WTC11 (cell line): ENCODE measurements at regions not wholly inside any gene's neighbourhood (a gene's known extent, or its start where the extent isn't known, plus 50 kb on each side); places are given as distances from the start of the nearest gene placed in this dataset.

ENCODE experiments used
- ATAC-seq: fragments of 200-7000 bp; cut with Tn5 transposase; 2 replicates; pipeline ENCODE4 v1.10.0; 2021; ENCODE audit warnings: mild to moderate bottlenecking, moderate library complexity
- CTCF ChIA-PET: fragments of 300-600 bp; sonication (Branson Sonifier 250); formaldehyde crosslinking; loops from one replicate; lab custom pipeline; 2021; ENCODE audit warnings: antibody characterized with exemption; lab: Charles Lee
- POLR2A ChIA-PET: fragments of 350-600 bp; sonication (Branson Sonifier 250); formaldehyde crosslinking; loops from one replicate; lab custom pipeline; 2021; ENCODE audit warnings: antibody characterized with exemption; lab: Charles Lee
- DNase-seq: peaks from one replicate; pipeline ENCODE4 v3.0.0; 2021; ENCODE audit warnings: low spot score
- H3K27ac Mint-ChIP-seq: 2 replicates; pipeline ENCODE4 v1.8.0; 2021; ENCODE audit warnings: mixed read lengths
- H3K27me3 Mint-ChIP-seq: 2 replicates; pipeline ENCODE4 v1.8.0; 2021; ENCODE audit warnings: low read depth, mild to moderate bottlenecking, moderate library complexity, mixed read lengths
- H3K36me3 Mint-ChIP-seq: 2 replicates; pipeline ENCODE4 v1.8.0; 2021; ENCODE audit warnings: mixed read lengths
- H3K4me1 Mint-ChIP-seq: 2 replicates; pipeline ENCODE4 v1.8.0; 2022; ENCODE audit warnings: mixed read lengths
- H3K4me3 Mint-ChIP-seq: 2 replicates; pipeline ENCODE4 v1.8.0; 2021; ENCODE audit warnings: mild to moderate bottlenecking, moderate library complexity, mixed read lengths
- H3K9me3 Mint-ChIP-seq: 2 replicates; pipeline ENCODE4 v1.8.0; 2021; ENCODE audit warnings: mixed read lengths
- CREM ChIP-seq: sonication (generic); formaldehyde crosslinking; IDR thresholded peaks from 2 replicates; pipeline ENCODE4 v1.8.1; 2022; ENCODE audit warnings: mild to moderate bottlenecking, missing genetic modification reagents, moderate library complexity
- ELF4 ChIP-seq: sonication (generic); formaldehyde crosslinking; IDR thresholded peaks from 2 replicates; pipeline ENCODE4 v1.8.1; 2022; ENCODE audit warnings: low read depth, mild to moderate bottlenecking, moderate library complexity, missing genetic modification reagents
- EMX1 ChIP-seq: fragments of 250-450 bp; sonication (Bioruptor Pico); IDR thresholded peaks from 2 replicates; pipeline ENCODE4 v1.8.0; 2021; ENCODE audit warnings: mild to moderate bottlenecking
- ESRRA ChIP-seq: sonication (generic); formaldehyde crosslinking; IDR thresholded peaks from 2 replicates; pipeline ENCODE4 v1.8.1; 2022; ENCODE audit warnings: mild to moderate bottlenecking, missing genetic modification reagents, borderline replicate concordance
- FOXJ3 ChIP-seq: sonication (generic); formaldehyde crosslinking; IDR thresholded peaks from 2 replicates; pipeline ENCODE4 v1.9.0; 2021; ENCODE audit warnings: missing genetic modification reagents, mild to moderate bottlenecking, borderline replicate concordance
- FOXK1 ChIP-seq: sonication (generic); formaldehyde crosslinking; IDR thresholded peaks from 2 replicates; pipeline ENCODE4 v1.8.0; 2022; ENCODE audit warnings: mild to moderate bottlenecking, moderate library complexity, missing genetic modification reagents
- GABPB1 ChIP-seq: sonication (generic); formaldehyde crosslinking; IDR thresholded peaks from 2 replicates; pipeline ENCODE4 v1.8.1; 2023; ENCODE audit warnings: mild to moderate bottlenecking, missing genetic modification reagents
- HMGXB4 ChIP-seq: sonication (generic); formaldehyde crosslinking; IDR thresholded peaks from 2 replicates; pipeline ENCODE4 v1.8.1; 2023; ENCODE audit warnings: mild to moderate bottlenecking, moderate library complexity, missing genetic modification reagents
- IRF2 ChIP-seq: sonication (generic); formaldehyde crosslinking; IDR thresholded peaks from 2 replicates; pipeline ENCODE4 v1.8.0; 2022; ENCODE audit warnings: low read depth, missing genetic modification reagents, borderline replicate concordance
- MYBL2 ChIP-seq: sonication (generic); formaldehyde crosslinking; IDR thresholded peaks from 2 replicates; pipeline ENCODE4 v1.8.1; 2023; ENCODE audit warnings: mild to moderate bottlenecking, moderate library complexity, missing genetic modification reagents
- NFE2L1 ChIP-seq: sonication (generic); formaldehyde crosslinking; IDR thresholded peaks from 2 replicates; pipeline ENCODE4 v1.8.1; 2023; ENCODE audit warnings: missing genetic modification reagents
- OVOL2 ChIP-seq: fragments of 250-450 bp; sonication (Bioruptor Pico); IDR thresholded peaks from 2 replicates; pipeline ENCODE4 v1.9.0; 2021; ENCODE audit warnings: mild to moderate bottlenecking, borderline replicate concordance
- PRDM15 ChIP-seq: sonication (generic); formaldehyde crosslinking; IDR thresholded peaks from 2 replicates; pipeline ENCODE4 v1.8.0; 2022; ENCODE audit warnings: missing genetic modification reagents
- RORB ChIP-seq: fragments of 250-450 bp; sonication (Bioruptor Pico); IDR thresholded peaks from 2 replicates; pipeline ENCODE4 v1.9.0; 2021; ENCODE audit warnings: mild to moderate bottlenecking
- SMAD4 ChIP-seq: sonication (generic); formaldehyde crosslinking; IDR thresholded peaks from 2 replicates; pipeline ENCODE4 v1.8.0; 2022; ENCODE audit warnings: mild to moderate bottlenecking, missing genetic modification reagents
- STAT6 ChIP-seq: sonication (generic); formaldehyde crosslinking; conservative IDR thresholded peaks from 2 replicates; pipeline ENCODE4 v1.8.1; 2023; ENCODE audit warnings: mild to moderate bottlenecking, low read depth, missing genetic modification reagents, moderate library complexity
- TEAD1 ChIP-seq: sonication (generic); formaldehyde crosslinking; IDR thresholded peaks from 2 replicates; pipeline ENCODE4 v1.8.0; 2022; ENCODE audit warnings: mild to moderate bottlenecking, missing genetic modification reagents
- TEAD4 ChIP-seq: sonication (generic); formaldehyde crosslinking; IDR thresholded peaks from 2 replicates; pipeline ENCODE4 v1.8.0; 2022; ENCODE audit warnings: mild to moderate bottlenecking, missing genetic modification reagents
- ZMAT4 ChIP-seq: fragments of 250-450 bp; sonication (Bioruptor Pico); IDR thresholded peaks from 2 replicates; pipeline ENCODE4 v1.9.0; 2021; ENCODE audit warnings: mild to moderate bottlenecking
- ZNF138 ChIP-seq: sonication (generic); formaldehyde crosslinking; conservative IDR thresholded peaks from 2 replicates; pipeline ENCODE4 v1.8.1; 2022; ENCODE audit warnings: mild to moderate bottlenecking, moderate library complexity, missing genetic modification reagents
- ZNF263 ChIP-seq: sonication (generic); formaldehyde crosslinking; IDR thresholded peaks from 2 replicates; pipeline ENCODE4 v1.8.1; 2022; ENCODE audit warnings: low read depth, mild to moderate bottlenecking, moderate library complexity, missing genetic modification reagents
- ZNF317 ChIP-seq: sonication (generic); formaldehyde crosslinking; IDR thresholded peaks from 2 replicates; pipeline ENCODE4 v1.8.1; 2023; ENCODE audit warnings: low read depth, mild to moderate bottlenecking, moderate library complexity, missing genetic modification reagents, borderline replicate concordance
- ZNF671 ChIP-seq: fragments of 250-450 bp; sonication (Bioruptor Pico); IDR thresholded peaks from 2 replicates; pipeline ENCODE4 v1.8.0; 2021; ENCODE audit warnings: mild to moderate bottlenecking

GRCh38 chr7:25586513-25586912, 358.2 kb upstream of the NPVF start:
- peaks cover 10% of the 10 kb centered on the region for H3K4me1 Mint-ChIP-seq

GRCh38 chr7:25594122-25594521, 365.8 kb upstream of the NPVF start:
- ATAC-seq (no peak), DNase-seq (no peak)
- Mint-ChIP-seq H3K9me3 (no peaks in the 10 kb centered on the region), H3K4me3 (no peak overlapping the region), H3K27me3 (no peaks in the 10 kb centered on the region; the same call in none of the 2 replicates), H3K27ac (no peak overlapping the region), H3K4me1 (no peaks in the 10 kb centered on the region; the same call in 1 of the 2 replicates), H3K36me3 (no peaks in the 10 kb centered on the region)
- CTCF ChIA-PET = interaction anchor here (1.3 kb wide), 1 partner anchor 25 kb away, joined by 4 read pairs; no protein-coding TSS in a partner anchor
- no peak for TF ChIP-seq ZNF671 (CRISPR knock-in tag)
- TF ChIP-seq STAT6 (CRISPR knock-in tag) = no peak
- TF ChIP-seq RORB (CRISPR knock-in tag) = no peak
- TF ChIP-seq, all 79 proteins: peak for 0
- POLR2A ChIA-PET = no interaction called here

More at GRCh38 chr7:25586513-25586912, 358.2 kb upstream of the NPVF start:
- Mint-ChIP-seq H3K9me3 (no peaks in the 10 kb centered on the region), H3K27me3 (no peaks in the 10 kb centered on the region; the same call in none of the 2 replicates), H3K27ac (no peak overlapping the region), H3K36me3 (no peaks in the 10 kb centered on the region), H3K4me3 (no peak overlapping the region)
- DNase-seq = no peak
- TF ChIP-seq PRDM15 (CRISPR knock-in tag) (no peak), ZNF263 (CRISPR knock-in tag) (no peak), ESRRA (CRISPR knock-in tag) (no peak), TEAD1 (CRISPR knock-in tag) (no peak), SMAD4 (no peak), EMX1 (CRISPR knock-in tag) (no peak), OVOL2 (CRISPR knock-in tag) (no peak)
- CTCF ChIA-PET = interaction anchor here (1.1 to 2.8 kb wide), 4 partner anchors 12 to 265 kb away, joined by 4 to 11 read pairs (median 4); no protein-coding TSS in a partner anchor
- POLR2A ChIA-PET = no interaction called here
- ATAC-seq = no peak

- POLR2A ChIA-PET = no interaction called here
- ATAC-seq (no peak), DNase-seq (no peak)
- no peak overlapping the region for H3K4me3 Mint-ChIP-seq
- no peaks in the 10 kb centered on the region for H3K9me3 Mint-ChIP-seq
- CTCF ChIA-PET = interaction anchor here (1.3 kb wide), 1 partner anchor 26 kb away, joined by 4 read pairs; no protein-coding TSS in a partner anchor
- H3K36me3 Mint-ChIP-seq = no peaks in the 10 kb centered on the region
- TF ChIP-seq CREM (CRISPR knock-in tag) = no peak
- TF ChIP-seq SMAD4 = no peak
- TF ChIP-seq, all 79 proteins: peak for 0
- Mint-ChIP-seq H3K27ac (no peak overlapping the region), H3K27me3 (no peaks in the 10 kb centered on the region; the same call in 1 of the 2 replicates), H3K4me1 (no peaks in the 10 kb centered on the region; the same call in 1 of the 2 replicates)
These were observed 366.4 kb upstream of the NPVF start for GRCh38 chr7:25594728-25595127.

GRCh38 chr7:25595996-25596395, 367.7 kb upstream of the NPVF start:
- no peaks in the 10 kb centered on the region; the same call in 1 of the 2 replicates for H3K4me1 Mint-ChIP-seq
- no peak overlapping the region for H3K27ac Mint-ChIP-seq
- CTCF ChIA-PET = no interaction called here
- POLR2A ChIA-PET = no interaction called here
- no peak for DNase-seq
- H3K9me3 Mint-ChIP-seq = no peaks in the 10 kb centered on the region
- H3K27me3 Mint-ChIP-seq = no peaks in the 10 kb centered on the region
- H3K36me3 Mint-ChIP-seq = no peaks in the 10 kb centered on the region
- no peak overlapping the region for H3K4me3 Mint-ChIP-seq
- no peak for ATAC-seq
- TF ChIP-seq IRF2 (CRISPR knock-in tag) (no peak), HMGXB4 (CRISPR knock-in tag) (no peak), ZNF671 (CRISPR knock-in tag) (no peak), NFE2L1 (CRISPR knock-in tag) (no peak), MYBL2 (no peak), ZMAT4 (no peak), FOXJ3 (no peak), GABPB1 (CRISPR knock-in tag) (no peak), ELF4 (CRISPR knock-in tag) (no peak), ZNF317 (CRISPR knock-in tag) (no peak), TEAD4 (CRISPR knock-in tag) (no peak), FOXK1 (CRISPR knock-in tag) (no peak), ZNF138 (CRISPR knock-in tag) (no peak)
